B cell (primary cell): ENCODE measurements at regions not wholly inside any gene's neighbourhood (a gene's known extent, or its start where the extent isn't known, plus 50 kb on each side); places are given as distances from the start of the nearest gene placed in this dataset.
"Not testable (repeated sequence)": the region's sequence is repeated elsewhere in the genome, so short reads cannot be mapped to it uniquely, and the experiment has no call there.

Source experiments
- ATAC-seq: fragments of 200-7000 bp; cut with Tn5 transposase; one replicate; pipeline ENCODE4 v1.10.0; 2021; ENCODE audit warnings: low read depth, mild to moderate bottlenecking, moderate number of reproducible peaks, moderate library complexity
- CTCF ChIA-PET: fragments of 350-600 bp; sonication (Branson Sonifier 250); formaldehyde crosslinking; loops from one replicate; lab custom pipeline; 2021; ENCODE audit warnings: antibody characterized with exemption, inconsistent platforms; lab: Charles Lee
- POLR2A ChIA-PET: fragments of 350-600 bp; sonication (Branson Sonifier 250); formaldehyde crosslinking; loops from one replicate; lab custom pipeline; 2021; ENCODE audit warnings: antibody characterized with exemption; lab: Charles Lee
- DNase-seq: peaks from one replicate; pipeline ENCODE4 v3.0.0; 2013
- H2AFZ ChIP-seq: 2 replicates; pipeline ENCODE4 v1.6.1; 2012; ENCODE audit warnings: mild to moderate bottlenecking, low read depth, low read length; ENCODE audit not compliant: insufficient read depth, poor library complexity, severe bottlenecking
- H3K27ac ChIP-seq, 2 donors: 1 replicate in 1 of 2; 2 replicates in 1 of 2; pipeline ENCODE4 v1.5.1; 2012 to 2013; ENCODE audit warnings: low read length in 2 of 2, mild to moderate bottlenecking in 2 of 2, moderate library complexity in 1 of 2
- H3K27me3 ChIP-seq, 4 experiments: fragments of 200-600 bp in 1 of 4; sonication (generic) in 1 of 4; replicated peaks in 1 of 4; 1 replicate in 2 of 4; 2 replicates in 2 of 4; pipeline versions ENCODE4 v1.6.1 to v1.7.0; 2013 to 2016; ENCODE audit warnings: low read length in 3 of 4, mild to moderate bottlenecking in 2 of 4, mixed read lengths in 1 of 4, moderate library complexity in 1 of 4; ENCODE audit not compliant: insufficient read depth in 4 of 4, control insufficient read depth in 3 of 4; ENCODE audit errors: control extremely low read depth in 1 of 4
- H3K36me3 ChIP-seq, 2 experiments: replicated peaks in 1 of 2; 1 replicate in 1 of 2; 2 replicates in 1 of 2; pipeline versions ENCODE4 v1.6.1 to v1.7.1; 2013; ENCODE audit warnings: low read length in 1 of 2; ENCODE audit not compliant: insufficient read depth in 2 of 2, control insufficient read depth in 1 of 2; ENCODE audit errors: control extremely low read depth in 1 of 2, extremely low read depth in 1 of 2
- H3K4me1 ChIP-seq, 2 donors: fragments of 200-600 bp in 1 of 2; sonication (generic) in 1 of 2; 1 replicate in 1 of 2; 2 replicates in 1 of 2; pipeline versions ENCODE4 v1.5.1 to v1.6.1; 2013 to 2017; ENCODE audit warnings: low read length in 2 of 2; ENCODE audit not compliant: control insufficient read depth in 2 of 2, insufficient read depth in 2 of 2
- H3K4me2 ChIP-seq: replicated peaks from 2 replicates; pipeline ENCODE3; 2012; ENCODE audit warnings: mild to moderate bottlenecking, low read depth, low read length; ENCODE audit not compliant: poor library complexity, severe bottlenecking
- H3K4me3 ChIP-seq, 5 experiments: fragments of 200-600 bp in 1 of 5; sonication (generic) in 1 of 5; 1 replicate in 3 of 5; 2 replicates in 2 of 5; pipeline versions ENCODE4 v1.5.1 to v1.7.0; 2011 to 2016; ENCODE audit warnings: low read length in 4 of 5, mild to moderate bottlenecking in 4 of 5, low read depth in 2 of 5, control low read depth in 1 of 5, moderate library complexity in 1 of 5; ENCODE audit not compliant: insufficient read depth in 1 of 5; ENCODE audit errors: control extremely low read depth in 1 of 5, extremely low read depth in 1 of 5
- H3K79me2 ChIP-seq: fragments of 200-600 bp; sonication (generic); one replicate; pipeline ENCODE4 v1.6.0; 2016; ENCODE audit warnings: low read length; ENCODE audit not compliant: control insufficient read depth, insufficient read depth
- H3K9ac ChIP-seq: fragments of 200-600 bp; sonication (generic); 2 replicates; pipeline ENCODE4 v1.6.1; 2017; ENCODE audit warnings: mild to moderate bottlenecking, low read length, moderate library complexity
- H3K9me3 ChIP-seq, 3 donors: one replicate each; pipeline versions ENCODE4 v1.6.1 to v1.7.1; 2013; ENCODE audit warnings: low read length in 2 of 3; ENCODE audit not compliant: control insufficient read depth in 2 of 3, insufficient read depth in 1 of 3; ENCODE audit errors: control extremely low read depth in 1 of 3
- H4K20me1 ChIP-seq: 2 replicates; pipeline ENCODE4 v1.6.0; 2012; ENCODE audit warnings: mild to moderate bottlenecking, low read length; ENCODE audit not compliant: insufficient read depth, control insufficient read depth, poor library complexity, severe bottlenecking
- H3K27ac Mint-ChIP-seq: one replicate; pipeline ENCODE4 v1.8.0; 2021; ENCODE audit warnings: mixed read lengths
- H3K27me3 Mint-ChIP-seq: one replicate; pipeline ENCODE4 v1.8.0; 2021; ENCODE audit warnings: mixed read lengths
- H3K4me1 Mint-ChIP-seq: one replicate; pipeline ENCODE4 v1.8.0; 2021; ENCODE audit warnings: mixed read lengths
- H3K4me3 Mint-ChIP-seq: one replicate; pipeline ENCODE4 v1.8.0; 2021; ENCODE audit warnings: mixed read lengths
- H3K9me3 Mint-ChIP-seq: one replicate; pipeline ENCODE4 v1.8.0; 2022; ENCODE audit warnings: mixed read lengths; ENCODE audit not compliant: insufficient read depth
- EZH2 ChIP-seq: IDR thresholded peaks from 2 replicates; pipeline ENCODE4 v1.6.1; 2012; ENCODE audit warnings: borderline replicate concordance, low read depth, mild to moderate bottlenecking, moderate library complexity, low read length; ENCODE audit not compliant: insufficient read depth, poor library complexity, severe bottlenecking
- WGBS: methylation state at CpG from one replicate; pipeline ENCODE4 v1.1.5; 2013; ENCODE audit warnings: missing lambda C conversion rate; ENCODE audit not compliant: insufficient coverage; 5-methylcytosine and 5-hydroxymethylcytosine counted together
- intact Hi-C: fragments of 100-400 bp; cut with micrococcal nuclease; formaldehyde crosslinking; loops from one replicate; pipeline ENCODE4 v1.10.0; 2022
- TF ChIP-seq, protein P1 (sequence below): fragments of 200-600 bp; IDR thresholded peaks from one replicate; pipeline ENCODE4 v1.8.0; 2022; ENCODE audit warnings: antibody characterized with exemption, mild to moderate bottlenecking

DNA sequence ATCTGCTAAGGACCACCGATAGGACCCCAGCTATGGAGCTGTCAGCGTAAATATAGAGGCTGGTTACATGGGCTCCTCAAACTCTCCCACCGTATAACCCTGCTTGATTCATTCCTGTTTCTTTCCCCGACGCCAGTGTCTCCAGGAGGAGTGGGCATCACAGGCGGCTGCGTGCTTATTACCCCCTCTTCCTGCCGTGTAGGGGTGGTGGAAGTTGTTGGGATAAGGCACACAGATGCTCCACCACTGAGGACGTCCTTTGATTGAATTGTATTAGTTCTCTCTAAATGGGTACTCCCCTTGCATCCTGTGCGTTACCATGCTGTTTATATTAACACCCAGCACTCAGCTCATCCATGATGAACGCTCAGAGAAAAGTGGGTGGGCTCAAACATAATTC lies 104.6 kb downstream of the ZBTB18 start:
- CTCF ChIA-PET: no interaction called here
- peaks cover 11% of the 10 kb centered on the region for H3K27me3 Mint-ChIP-seq
- H3K9me3 ChIP-seq: no peaks in the 10 kb centered on the region

GRCh38 chr1:244156617-244157016 lies 105.5 kb downstream of the ZBTB18 start:
- H3K27ac ChIP-seq, H3K79me2 ChIP-seq, H3K9me3 ChIP-seq, POLR2A ChIA-PET, DNase-seq, H3K36me3 ChIP-seq, H3K27me3 ChIP-seq, H2AFZ ChIP-seq, intact Hi-C loops, CTCF ChIA-PET, H3K9me3 Mint-ChIP-seq, H3K4me1 ChIP-seq, ATAC-seq, H3K9ac ChIP-seq, H3K4me1 Mint-ChIP-seq, H3K4me3 Mint-ChIP-seq, H3K27ac Mint-ChIP-seq, H3K4me2 ChIP-seq, H4K20me1 ChIP-seq, H3K4me3 ChIP-seq: not testable (repeated sequence)
- peaks cover 11% of the 10 kb centered on the region for H3K27me3 Mint-ChIP-seq

More for the DNA sequence above, 104.6 kb downstream of the ZBTB18 start:
- intact Hi-C loops: no loop called here
- Mint-ChIP-seq H3K27ac (no peak overlapping the region), H3K4me3 (no peak overlapping the region), H3K4me1 (peaks cover 2% of the 10 kb centered on the region), H3K9me3 (no peaks in the 10 kb centered on the region)
- H3K4me1 ChIP-seq: no peaks in the 10 kb centered on the region
- ATAC-seq (no peak), DNase-seq (no peak)
- H3K27ac ChIP-seq: no peak overlapping the region
- no peaks in the 10 kb centered on the region for H3K79me2 ChIP-seq
- H3K4me2 ChIP-seq: no peak overlapping the region
- no peak for TF ChIP-seq EZH2
- TF ChIP-seq, protein P1, sequence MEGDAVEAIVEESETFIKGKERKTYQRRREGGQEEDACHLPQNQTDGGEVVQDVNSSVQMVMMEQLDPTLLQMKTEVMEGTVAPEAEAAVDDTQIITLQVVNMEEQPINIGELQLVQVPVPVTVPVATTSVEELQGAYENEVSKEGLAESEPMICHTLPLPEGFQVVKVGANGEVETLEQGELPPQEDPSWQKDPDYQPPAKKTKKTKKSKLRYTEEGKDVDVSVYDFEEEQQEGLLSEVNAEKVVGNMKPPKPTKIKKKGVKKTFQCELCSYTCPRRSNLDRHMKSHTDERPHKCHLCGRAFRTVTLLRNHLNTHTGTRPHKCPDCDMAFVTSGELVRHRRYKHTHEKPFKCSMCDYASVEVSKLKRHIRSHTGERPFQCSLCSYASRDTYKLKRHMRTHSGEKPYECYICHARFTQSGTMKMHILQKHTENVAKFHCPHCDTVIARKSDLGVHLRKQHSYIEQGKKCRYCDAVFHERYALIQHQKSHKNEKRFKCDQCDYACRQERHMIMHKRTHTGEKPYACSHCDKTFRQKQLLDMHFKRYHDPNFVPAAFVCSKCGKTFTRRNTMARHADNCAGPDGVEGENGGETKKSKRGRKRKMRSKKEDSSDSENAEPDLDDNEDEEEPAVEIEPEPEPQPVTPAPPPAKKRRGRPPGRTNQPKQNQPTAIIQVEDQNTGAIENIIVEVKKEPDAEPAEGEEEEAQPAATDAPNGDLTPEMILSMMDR: no peak
- WGBS: 100% methylated on average over 4 of the region's 11 CpGs
- POLR2A ChIA-PET: interaction anchor here (0.7 kb wide), 1 partner anchor 81 kb away, joined by 3 read pairs; no protein-coding TSS in a partner anchor
- H3K27me3 ChIP-seq: no peaks in the 10 kb centered on the region
- H2AFZ ChIP-seq: no peak overlapping the region
- H3K4me3 ChIP-seq: no peak overlapping the region
- H4K20me1 ChIP-seq: no peaks in the 10 kb centered on the region
- H3K9ac ChIP-seq: no peak overlapping the region
- H3K36me3 ChIP-seq: no peaks in the 10 kb centered on the region
